Tibial nerve (tissue), 3 donors: ENCODE measurements at regions not wholly inside any gene's neighbourhood (a gene's known extent, or its start where the extent isn't known, plus 50 kb on each side); places are given as distances from the start of the nearest gene placed in this dataset.

Experiments
- EP300 ChIP-seq, 2 donors: sonication (generic); formaldehyde crosslinking; IDR thresholded peaks; one replicate each; pipeline ENCODE4 v1.6.1; 2017; ENCODE audit warnings: antibody characterized with exemption in 2 of 2, mild to moderate bottlenecking in 1 of 2
- POLR2A ChIP-seq, 2 donors: fragments of 450-650 bp; IDR thresholded peaks; one replicate each; pipeline ENCODE4 v1.6.1; 2017; ENCODE audit warnings: antibody characterized with exemption in 2 of 2, mild to moderate bottlenecking in 2 of 2, moderate library complexity in 2 of 2

DNA sequence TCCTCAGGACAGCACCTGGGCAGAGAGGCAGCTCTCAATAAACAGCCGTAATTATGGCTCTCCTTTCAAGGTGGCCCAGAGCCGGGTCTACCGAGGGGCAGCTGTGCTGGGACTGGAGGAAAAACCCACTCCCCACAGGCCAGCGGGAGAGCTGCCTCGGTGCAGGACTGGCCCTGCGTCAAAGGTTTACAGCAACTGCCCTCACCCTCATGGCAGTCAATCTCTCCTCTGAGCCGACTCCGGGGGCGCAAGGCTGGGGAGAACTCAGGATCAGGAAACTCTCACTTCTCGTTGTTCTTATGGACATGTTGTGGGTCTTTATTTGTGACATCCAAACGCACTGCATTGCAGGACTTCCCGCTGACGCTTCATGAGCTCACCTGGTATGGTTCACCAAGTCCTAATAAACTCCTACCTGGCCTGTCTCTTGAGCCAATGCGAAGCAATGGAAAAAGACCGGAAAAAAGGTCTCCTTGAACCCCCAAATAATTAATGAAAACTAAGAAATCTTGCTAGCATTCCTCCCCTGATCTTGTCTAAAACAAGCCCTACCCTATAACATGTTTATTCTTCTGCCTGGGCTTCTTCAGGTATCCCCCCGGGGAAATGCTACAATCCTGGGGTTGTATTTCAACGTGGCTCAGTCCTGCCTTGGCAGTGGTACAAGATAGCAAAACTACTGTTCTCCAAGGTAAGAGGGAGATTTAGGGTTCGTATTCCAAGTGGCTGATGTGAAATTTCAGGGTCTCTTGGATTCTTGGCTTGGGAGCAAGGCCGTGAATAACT lies 50.1 kb upstream of the CDKN2AIP start:
- TF ChIP-seq POLR2A (IDR thresholded peaks at IDR 0.05), result no peak
- no peak for TF ChIP-seq EP300 (IDR thresholded peaks at IDR 0.05)
